Neural cell (in vitro differentiated cells): ENCODE measurements at regions not wholly inside any gene's neighbourhood (a gene's known extent, or its start where the extent isn't known, plus 50 kb on each side); places are given as distances from the start of the nearest gene placed in this dataset.

Experiments used
- H2AFZ ChIP-seq: fragments of 200-600, 300-800 bp; sonication (generic), shearing (Covaris generic); 2 replicates; pipeline ENCODE4 v1.6.0; 2014; ENCODE audit warnings: low read depth, mild to moderate bottlenecking, antibody characterized with exemption, low read length, moderate library complexity
- H3F3A ChIP-seq: fragments of 200-600 bp; shearing (Covaris generic); 2 replicates; pipeline ENCODE4 v1.6.1; 2016; ENCODE audit warnings: mild to moderate bottlenecking, moderate library complexity, mixed read lengths, antibody characterized with exemption, low read length; ENCODE audit not compliant: insufficient read depth, poor library complexity, severe bottlenecking
- H3K27ac ChIP-seq: fragments of 200-600, 300-800 bp; sonication (generic), shearing (Covaris generic); 2 replicates; pipeline ENCODE4 v1.5.1; 2014; ENCODE audit warnings: mild to moderate bottlenecking, low read length, moderate library complexity
- H3K27me3 ChIP-seq: fragments of 300-800, 200-600 bp; sonication (generic), shearing (Covaris generic); 2 replicates; pipeline ENCODE4 v1.6.0; 2014; ENCODE audit warnings: mild to moderate bottlenecking, low read depth, low read length, moderate library complexity; ENCODE audit not compliant: insufficient read depth
- H3K36me3 ChIP-seq: fragments of 300-800, 200-600 bp; sonication (generic), shearing (Covaris generic); 2 replicates; pipeline ENCODE4 v1.5.1; 2014; ENCODE audit warnings: mild to moderate bottlenecking, antibody characterized with exemption, low read length, moderate library complexity; ENCODE audit not compliant: insufficient read depth
- H3K4me2 ChIP-seq: fragments of 300-800, 200-600 bp; sonication (generic), shearing (Covaris generic); 2 replicates; pipeline ENCODE4 v1.6.0; 2014; ENCODE audit warnings: mild to moderate bottlenecking, low read length
- H3K4me3 ChIP-seq: fragments of 300-800, 200-600 bp; sonication (generic), shearing (Covaris generic); 2 replicates; pipeline ENCODE4 v1.5.1; 2014; ENCODE audit warnings: mild to moderate bottlenecking, low read length, moderate library complexity
- H3K79me2 ChIP-seq: fragments of 200-600 bp; shearing (Covaris generic); replicated peaks from 2 replicates; pipeline ENCODE4 v1.6.0; 2014; ENCODE audit warnings: mild to moderate bottlenecking, low read length, moderate library complexity; ENCODE audit not compliant: insufficient read depth
- H3K9ac ChIP-seq: fragments of 300-800, 200-600 bp; sonication (generic), shearing (Covaris generic); 2 replicates; pipeline ENCODE4 v1.6.1; 2016; ENCODE audit warnings: mild to moderate bottlenecking, low read length, mixed read lengths
- H3K9me2 ChIP-seq: fragments of 200-600 bp; shearing (Covaris generic); 2 replicates; pipeline ENCODE4 v1.6.1; 2016; ENCODE audit warnings: mild to moderate bottlenecking, low read length, mixed read lengths; ENCODE audit not compliant: insufficient read depth
- H3K9me3 ChIP-seq: fragments of 200-600, 300-800 bp; sonication (generic), shearing (Covaris generic); 2 replicates; pipeline ENCODE4 v1.6.1; 2016; ENCODE audit warnings: mild to moderate bottlenecking, mixed run types, low read length, moderate library complexity, mixed read lengths
- H4K20me1 ChIP-seq: fragments of 200-600 bp; shearing (Covaris generic); 2 replicates; pipeline ENCODE4 v1.6.1; 2016; ENCODE audit warnings: mild to moderate bottlenecking, mixed run types; ENCODE audit not compliant: insufficient read depth
- EP300 ChIP-seq: fragments of 450-650 bp; conservative IDR thresholded peaks from 2 replicates; pipeline ENCODE4 v1.6.1; 2014; ENCODE audit warnings: antibody characterized with exemption, mild to moderate bottlenecking, moderate library complexity; ENCODE audit not compliant: poor library complexity, severe bottlenecking
- EZH2 ChIP-seq: fragments of 200-600, 300-800 bp; shearing (Covaris generic), sonication (generic); IDR thresholded peaks from 2 replicates; pipeline ENCODE4 v1.6.1; 2014; ENCODE audit warnings: antibody characterized with exemption, low read length, borderline replicate concordance, mild to moderate bottlenecking; ENCODE audit not compliant: insufficient read depth, poor library complexity, severe bottlenecking
- MXI1 ChIP-seq: fragments of 450-650 bp; conservative IDR thresholded peaks from 2 replicates; pipeline ENCODE4 v1.6.1; 2014; ENCODE audit warnings: antibody characterized with exemption, mild to moderate bottlenecking; ENCODE audit not compliant: poor library complexity, severe bottlenecking
- POLR2AphosphoS5 ChIP-seq: IDR thresholded peaks from 2 replicates; pipeline ENCODE4 v1.6.1; 2012
- RAD21 ChIP-seq: fragments of 450-650 bp; conservative IDR thresholded peaks from 2 replicates; pipeline ENCODE4 v1.6.1; 2014; ENCODE audit warnings: antibody characterized with exemption, mild to moderate bottlenecking, moderate library complexity
- SMC3 ChIP-seq: fragments of 450-650 bp; conservative IDR thresholded peaks from 2 replicates; pipeline ENCODE4 v1.6.1; 2014; ENCODE audit warnings: antibody characterized with exemption, mild to moderate bottlenecking, moderate library complexity; ENCODE audit not compliant: poor library complexity
- TAF1 ChIP-seq: IDR thresholded peaks from 2 replicates; pipeline ENCODE4 v1.6.1; 2012; ENCODE audit warnings: low read depth
- TF ChIP-seq, protein P1 (sequence below): IDR thresholded peaks from 2 replicates; pipeline ENCODE4 v1.6.1; 2012; ENCODE audit warnings: borderline replicate concordance
- TF ChIP-seq, protein P2 (sequence below): fragments of 450-650 bp; IDR thresholded peaks from 2 replicates; pipeline ENCODE4 v1.5.1; 2014; ENCODE audit warnings: antibody characterized with exemption, mild to moderate bottlenecking, moderate library complexity; ENCODE audit not compliant: poor library complexity, severe bottlenecking

GRCh38 chr10:9825491-9826018 lies 1192.1 kb upstream of the CELF2 start:
- Histone ChIP-seq H3K9me3 (no peaks in the 10 kb centered on the region), H4K20me1 (no peaks in the 10 kb centered on the region), H3K27me3 (no peaks in the 10 kb centered on the region), H3K36me3 (no peaks in the 10 kb centered on the region), H3F3A (no peaks in the 10 kb centered on the region), H3K4me3 (no peak overlapping the region), H3K27ac (no peak overlapping the region), H3K79me2 (no peaks in the 10 kb centered on the region), H2AFZ (no peak overlapping the region), H3K4me2 (no peak overlapping the region), H3K9me2 (no peaks in the 10 kb centered on the region), H3K9ac (no peak overlapping the region)
- TF ChIP-seq TAF1 = no peak
- no peak for TF ChIP-seq EZH2
- no peak for TF ChIP-seq EP300
- TF ChIP-seq, protein P1, sequence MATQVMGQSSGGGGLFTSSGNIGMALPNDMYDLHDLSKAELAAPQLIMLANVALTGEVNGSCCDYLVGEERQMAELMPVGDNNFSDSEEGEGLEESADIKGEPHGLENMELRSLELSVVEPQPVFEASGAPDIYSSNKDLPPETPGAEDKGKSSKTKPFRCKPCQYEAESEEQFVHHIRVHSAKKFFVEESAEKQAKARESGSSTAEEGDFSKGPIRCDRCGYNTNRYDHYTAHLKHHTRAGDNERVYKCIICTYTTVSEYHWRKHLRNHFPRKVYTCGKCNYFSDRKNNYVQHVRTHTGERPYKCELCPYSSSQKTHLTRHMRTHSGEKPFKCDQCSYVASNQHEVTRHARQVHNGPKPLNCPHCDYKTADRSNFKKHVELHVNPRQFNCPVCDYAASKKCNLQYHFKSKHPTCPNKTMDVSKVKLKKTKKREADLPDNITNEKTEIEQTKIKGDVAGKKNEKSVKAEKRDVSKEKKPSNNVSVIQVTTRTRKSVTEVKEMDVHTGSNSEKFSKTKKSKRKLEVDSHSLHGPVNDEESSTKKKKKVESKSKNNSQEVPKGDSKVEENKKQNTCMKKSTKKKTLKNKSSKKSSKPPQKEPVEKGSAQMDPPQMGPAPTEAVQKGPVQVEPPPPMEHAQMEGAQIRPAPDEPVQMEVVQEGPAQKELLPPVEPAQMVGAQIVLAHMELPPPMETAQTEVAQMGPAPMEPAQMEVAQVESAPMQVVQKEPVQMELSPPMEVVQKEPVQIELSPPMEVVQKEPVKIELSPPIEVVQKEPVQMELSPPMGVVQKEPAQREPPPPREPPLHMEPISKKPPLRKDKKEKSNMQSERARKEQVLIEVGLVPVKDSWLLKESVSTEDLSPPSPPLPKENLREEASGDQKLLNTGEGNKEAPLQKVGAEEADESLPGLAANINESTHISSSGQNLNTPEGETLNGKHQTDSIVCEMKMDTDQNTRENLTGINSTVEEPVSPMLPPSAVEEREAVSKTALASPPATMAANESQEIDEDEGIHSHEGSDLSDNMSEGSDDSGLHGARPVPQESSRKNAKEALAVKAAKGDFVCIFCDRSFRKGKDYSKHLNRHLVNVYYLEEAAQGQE = no peak
- TF ChIP-seq, protein P2, sequence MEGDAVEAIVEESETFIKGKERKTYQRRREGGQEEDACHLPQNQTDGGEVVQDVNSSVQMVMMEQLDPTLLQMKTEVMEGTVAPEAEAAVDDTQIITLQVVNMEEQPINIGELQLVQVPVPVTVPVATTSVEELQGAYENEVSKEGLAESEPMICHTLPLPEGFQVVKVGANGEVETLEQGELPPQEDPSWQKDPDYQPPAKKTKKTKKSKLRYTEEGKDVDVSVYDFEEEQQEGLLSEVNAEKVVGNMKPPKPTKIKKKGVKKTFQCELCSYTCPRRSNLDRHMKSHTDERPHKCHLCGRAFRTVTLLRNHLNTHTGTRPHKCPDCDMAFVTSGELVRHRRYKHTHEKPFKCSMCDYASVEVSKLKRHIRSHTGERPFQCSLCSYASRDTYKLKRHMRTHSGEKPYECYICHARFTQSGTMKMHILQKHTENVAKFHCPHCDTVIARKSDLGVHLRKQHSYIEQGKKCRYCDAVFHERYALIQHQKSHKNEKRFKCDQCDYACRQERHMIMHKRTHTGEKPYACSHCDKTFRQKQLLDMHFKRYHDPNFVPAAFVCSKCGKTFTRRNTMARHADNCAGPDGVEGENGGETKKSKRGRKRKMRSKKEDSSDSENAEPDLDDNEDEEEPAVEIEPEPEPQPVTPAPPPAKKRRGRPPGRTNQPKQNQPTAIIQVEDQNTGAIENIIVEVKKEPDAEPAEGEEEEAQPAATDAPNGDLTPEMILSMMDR = no peak
- TF ChIP-seq RAD21 = no peak
- TF ChIP-seq SMC3 = no peak
- no peak for TF ChIP-seq POLR2AphosphoS5
- TF ChIP-seq MXI1 = no peak

- Histone ChIP-seq H3K27ac (no peak overlapping the region), H3K4me3 (no peak overlapping the region), H3K36me3 (no peaks in the 10 kb centered on the region), H2AFZ (no peak overlapping the region), H4K20me1 (no peaks in the 10 kb centered on the region), H3K27me3 (no peaks in the 10 kb centered on the region), H3K9me2 (no peaks in the 10 kb centered on the region), H3F3A (no peaks in the 10 kb centered on the region), H3K9me3 (no peaks in the 10 kb centered on the region), H3K79me2 (no peaks in the 10 kb centered on the region), H3K4me2 (no peak overlapping the region), H3K9ac (no peak overlapping the region)
- no peak for TF ChIP-seq EZH2
- TF ChIP-seq EP300 = no peak
- TF ChIP-seq SMC3 = no peak
- no peak for TF ChIP-seq RAD21
- TF ChIP-seq, protein P1 = no peak
- no peak for TF ChIP-seq POLR2AphosphoS5
- TF ChIP-seq, protein P2 = no peak
- no peak for TF ChIP-seq MXI1
- TF ChIP-seq TAF1 = no peak
Measured at GRCh38 chr10:9828110-9828509, 1189.6 kb upstream of the CELF2 start.
